OCI-LY3 (cell line): ENCODE measurements at regions not wholly inside any gene's neighbourhood (a gene's known extent, or its start where the extent isn't known, plus 50 kb on each side); places are given as distances from the start of the nearest gene placed in this dataset.

Source experiments
- EZH2phosphoT487 ChIP-seq: fragments of 200-600 bp; shearing (Covaris generic); IDR thresholded peaks from 2 replicates; pipeline ENCODE4 v1.6.1; 2018; ENCODE audit warnings: antibody characterized with exemption, mixed run types, low read depth
- TF ChIP-seq, protein P1 (sequence below): fragments of 200-600, 300-600 bp; sonication (generic); IDR thresholded peaks from 2 replicates; pipeline ENCODE4 v1.5.1; 2014; ENCODE audit warnings: antibody characterized with exemption, low read length, low read depth

DNA sequence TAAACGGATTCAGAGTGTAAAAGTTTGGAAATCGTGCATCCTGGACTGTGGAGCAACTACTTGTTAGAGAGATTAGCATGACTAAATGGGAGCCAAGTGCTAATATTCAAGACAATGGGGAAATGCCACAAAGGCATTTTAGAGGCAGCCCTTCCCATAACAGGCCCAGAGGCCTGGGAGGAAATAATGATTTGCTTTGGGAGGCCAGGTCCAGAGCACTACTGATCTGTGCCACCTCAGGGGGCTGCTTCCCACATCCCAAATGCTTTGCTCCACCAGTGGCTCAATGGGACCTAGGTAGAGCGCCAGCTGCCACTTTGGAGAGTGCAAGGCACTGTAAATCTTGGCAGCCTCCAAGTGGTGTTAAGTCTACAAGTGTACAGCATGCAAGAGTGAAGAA lies 91.9 kb upstream of the HSF2 start:
- TF ChIP-seq EZH2phosphoT487, result no peak
- TF ChIP-seq, protein P1, sequence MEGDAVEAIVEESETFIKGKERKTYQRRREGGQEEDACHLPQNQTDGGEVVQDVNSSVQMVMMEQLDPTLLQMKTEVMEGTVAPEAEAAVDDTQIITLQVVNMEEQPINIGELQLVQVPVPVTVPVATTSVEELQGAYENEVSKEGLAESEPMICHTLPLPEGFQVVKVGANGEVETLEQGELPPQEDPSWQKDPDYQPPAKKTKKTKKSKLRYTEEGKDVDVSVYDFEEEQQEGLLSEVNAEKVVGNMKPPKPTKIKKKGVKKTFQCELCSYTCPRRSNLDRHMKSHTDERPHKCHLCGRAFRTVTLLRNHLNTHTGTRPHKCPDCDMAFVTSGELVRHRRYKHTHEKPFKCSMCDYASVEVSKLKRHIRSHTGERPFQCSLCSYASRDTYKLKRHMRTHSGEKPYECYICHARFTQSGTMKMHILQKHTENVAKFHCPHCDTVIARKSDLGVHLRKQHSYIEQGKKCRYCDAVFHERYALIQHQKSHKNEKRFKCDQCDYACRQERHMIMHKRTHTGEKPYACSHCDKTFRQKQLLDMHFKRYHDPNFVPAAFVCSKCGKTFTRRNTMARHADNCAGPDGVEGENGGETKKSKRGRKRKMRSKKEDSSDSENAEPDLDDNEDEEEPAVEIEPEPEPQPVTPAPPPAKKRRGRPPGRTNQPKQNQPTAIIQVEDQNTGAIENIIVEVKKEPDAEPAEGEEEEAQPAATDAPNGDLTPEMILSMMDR, result no peak
